ENCODE measurements at regions not wholly inside any gene's neighbourhood (a gene's known extent, or its start where the extent isn't known, plus 50 kb on each side); places are given as distances from the start of the nearest gene placed in this dataset.

DNA sequence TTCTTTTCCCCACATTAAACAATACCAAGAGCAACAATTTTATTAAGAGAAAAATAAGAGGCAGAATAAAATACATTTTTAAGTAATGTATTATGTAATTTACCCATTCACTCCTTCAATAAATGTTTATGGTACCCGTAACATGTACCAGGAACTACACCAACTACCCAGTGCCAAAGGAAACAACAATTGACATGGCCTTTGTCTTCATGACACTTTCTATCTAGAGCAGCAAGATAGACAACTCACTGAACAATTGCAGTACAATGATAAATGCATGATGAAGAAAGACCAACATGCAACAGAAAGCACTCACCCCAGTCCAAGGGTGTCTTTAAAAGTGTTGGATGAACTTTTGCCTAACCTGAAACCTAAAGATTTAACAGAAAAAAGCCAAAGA, 493.8 kb downstream of the IGSF11 start:
- TF ChIP-seq, protein P1, sequence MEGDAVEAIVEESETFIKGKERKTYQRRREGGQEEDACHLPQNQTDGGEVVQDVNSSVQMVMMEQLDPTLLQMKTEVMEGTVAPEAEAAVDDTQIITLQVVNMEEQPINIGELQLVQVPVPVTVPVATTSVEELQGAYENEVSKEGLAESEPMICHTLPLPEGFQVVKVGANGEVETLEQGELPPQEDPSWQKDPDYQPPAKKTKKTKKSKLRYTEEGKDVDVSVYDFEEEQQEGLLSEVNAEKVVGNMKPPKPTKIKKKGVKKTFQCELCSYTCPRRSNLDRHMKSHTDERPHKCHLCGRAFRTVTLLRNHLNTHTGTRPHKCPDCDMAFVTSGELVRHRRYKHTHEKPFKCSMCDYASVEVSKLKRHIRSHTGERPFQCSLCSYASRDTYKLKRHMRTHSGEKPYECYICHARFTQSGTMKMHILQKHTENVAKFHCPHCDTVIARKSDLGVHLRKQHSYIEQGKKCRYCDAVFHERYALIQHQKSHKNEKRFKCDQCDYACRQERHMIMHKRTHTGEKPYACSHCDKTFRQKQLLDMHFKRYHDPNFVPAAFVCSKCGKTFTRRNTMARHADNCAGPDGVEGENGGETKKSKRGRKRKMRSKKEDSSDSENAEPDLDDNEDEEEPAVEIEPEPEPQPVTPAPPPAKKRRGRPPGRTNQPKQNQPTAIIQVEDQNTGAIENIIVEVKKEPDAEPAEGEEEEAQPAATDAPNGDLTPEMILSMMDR (IDR thresholded peaks at IDR 0.05; ENCODE audit: borderline replicate concordance, extremely low read depth, low read length, poor library complexity, severe bottlenecking), result no peak
- TF ChIP-seq EZH2 (IDR thresholded peaks at IDR 0.05; ENCODE audit: borderline replicate concordance, low read depth, low read length, severe bottlenecking), result no peak
